WERI-Rb-1 (cell line): ENCODE measurements at regions not wholly inside any gene's neighbourhood (a gene's known extent, or its start where the extent isn't known, plus 50 kb on each side); places are given as distances from the start of the nearest gene placed in this dataset.
A peak's percentile ranks its signal among the peaks of the same experiment; 100 is the strongest.

Experiments
- DNase-seq: peaks from one replicate; pipeline ENCODE4 v3.0.0-alpha.2; 2020
- H3K27ac ChIP-seq: fragments of 250-450 bp; sonication (Bioruptor Pico); 2 replicates; pipeline ENCODE4 v1.5.1; 2020; ENCODE audit warnings: mild to moderate bottlenecking, moderate library complexity
- H3K27me3 ChIP-seq: fragments of 250-450 bp; sonication (Bioruptor Pico); 2 replicates; pipeline ENCODE4 v1.5.1; 2021; ENCODE audit warnings: mild to moderate bottlenecking, low read depth, moderate library complexity; ENCODE audit not compliant: insufficient read depth, severe bottlenecking
- H3K36me3 ChIP-seq: fragments of 250-450 bp; sonication (Bioruptor Pico); 2 replicates; pipeline ENCODE4 v1.5.1; 2020; ENCODE audit warnings: mild to moderate bottlenecking, moderate library complexity
- H3K4me3 ChIP-seq: 2 replicates; pipeline ENCODE4 v1.5.1; 2011; ENCODE audit warnings: low read depth, mild to moderate bottlenecking, control low read depth, low read length
- H3K9me3 ChIP-seq: fragments of 250-450 bp; sonication (Bioruptor Pico); 2 replicates; pipeline ENCODE4 v1.5.1; 2021; ENCODE audit warnings: mild to moderate bottlenecking, moderate library complexity; ENCODE audit not compliant: severe bottlenecking
- CTCF ChIP-seq: IDR thresholded peaks from 2 replicates; pipeline ENCODE4 v1.5.1; 2011; ENCODE audit warnings: low read depth, mild to moderate bottlenecking, control low read depth, inconsistent platforms, low read length

- no peak for DNase-seq
- no peak for TF ChIP-seq CTCF
- H3K27me3 ChIP-seq = peaks cover 19% of the 10 kb centered on the region
- no peak overlapping the region for H3K27ac ChIP-seq
- H3K9me3 ChIP-seq = no peaks in the 10 kb centered on the region
- no peak overlapping the region for H3K4me3 ChIP-seq
- H3K36me3 ChIP-seq = no peaks in the 10 kb centered on the region
Observed at GRCh38 chrX:40449396-40449795, 131.4 kb upstream of the ATP6AP2 start.

GRCh38 chrX:40448793-40449192, 132.0 kb upstream of the ATP6AP2 start:
- H3K27ac ChIP-seq = no peak overlapping the region
- H3K36me3 ChIP-seq = no peaks in the 10 kb centered on the region
- TF ChIP-seq CTCF = no peak
- no peak overlapping the region for H3K4me3 ChIP-seq
- H3K27me3 ChIP-seq = peaks cover 18% of the 10 kb centered on the region
- no peak for DNase-seq
- H3K9me3 ChIP-seq = no peaks in the 10 kb centered on the region

- peaks cover 9% of the 10 kb centered on the region for H3K27me3 ChIP-seq
- no peak overlapping the region for H3K4me3 ChIP-seq
- no peak for TF ChIP-seq CTCF
- no peaks in the 10 kb centered on the region for H3K9me3 ChIP-seq
- H3K27ac ChIP-seq = 0 out of 2 replicates have a peak overlapping the region, but pooled peaks have one; percentile 28
- no peak for DNase-seq
- H3K36me3 ChIP-seq = no peaks in the 10 kb centered on the region
Observed at GRCh38 chrX:40446921-40447320, 133.8 kb upstream of the ATP6AP2 start.

- no peak for DNase-seq
- no peak overlapping the region for H3K4me3 ChIP-seq
- no peaks in the 10 kb centered on the region for H3K9me3 ChIP-seq
- H3K36me3 ChIP-seq = no peaks in the 10 kb centered on the region
- H3K27me3 ChIP-seq = peaks cover 9% of the 10 kb centered on the region
- no peak overlapping the region for H3K27ac ChIP-seq
- TF ChIP-seq CTCF = no peak
Observed at GRCh38 chrX:40445691-40446090, 135.1 kb upstream of the ATP6AP2 start.

GRCh38 chrX:40444798-40445496, 135.8 kb upstream of the ATP6AP2 start:
- H3K36me3 ChIP-seq = no peaks in the 10 kb centered on the region
- H3K9me3 ChIP-seq = no peaks in the 10 kb centered on the region
- H3K27ac ChIP-seq = no peak overlapping the region
- no peak for DNase-seq
- no peak overlapping the region for H3K4me3 ChIP-seq
- peaks cover 9% of the 10 kb centered on the region for H3K27me3 ChIP-seq
- TF ChIP-seq CTCF = no peak

GRCh38 chrX:40444133-40444532, 136.6 kb upstream of the ATP6AP2 start:
- no peak for DNase-seq
- no peak overlapping the region for H3K27ac ChIP-seq
- no peak overlapping the region for H3K4me3 ChIP-seq
- H3K27me3 ChIP-seq = peaks cover 7% of the 10 kb centered on the region
- H3K9me3 ChIP-seq = no peaks in the 10 kb centered on the region
- no peaks in the 10 kb centered on the region for H3K36me3 ChIP-seq
- no peak for TF ChIP-seq CTCF
